HUDEP-2 (cell line): ENCODE measurements at regions not wholly inside any gene's neighbourhood (a gene's known extent, or its start where the extent isn't known, plus 50 kb on each side); places are given as distances from the start of the nearest gene placed in this dataset.
"Not testable (repeated sequence)": the region's sequence is repeated elsewhere in the genome, so short reads cannot be mapped to it uniquely, and the experiment has no call there.

Experiments used
- DNase-seq, 76 experiments: peaks; one replicate each; lab custom pipeline; 2025; ENCODE audit not compliant: unreplicated experiment in 76 of 76; lab: John Stamatoyannopoulos, UW

GRCh38 chr2:75932996-75933395 is 222.3 kb upstream of the GCFC2 start:
- no peak for DNase-seq

- DNase-seq = no peak
These were observed 217.4 kb upstream of the GCFC2 start for GRCh38 chr2:75928093-75928492.

- no peak for DNase-seq
These were observed 214.8 kb upstream of the GCFC2 start for GRCh38 chr2:75925331-75926024.

- DNase-seq = no peak
These were observed 211.5 kb upstream of the GCFC2 start for GRCh38 chr2:75922191-75922590.

GRCh38 chr2:75920859-75921551 is 210.3 kb upstream of the GCFC2 start:
- no peak for DNase-seq

GRCh38 chr2:75915851-75916634 is 205.3 kb upstream of the GCFC2 start:
- no peak for DNase-seq

GRCh38 chr2:75896779-75897366 is 186.2 kb upstream of the GCFC2 start:
- peak in 15 of 76 experiments; percentile 0 to 35 (median 9) for DNase-seq

GRCh38 chr2:75894170-75894569 is 183.5 kb upstream of the GCFC2 start:
- DNase-seq = peak in 2 of 76 experiments; percentile 5

GRCh38 chr2:75892490-75892889 is 181.8 kb upstream of the GCFC2 start:
- no peak for DNase-seq

- DNase-seq = no peak
These were observed 171.8 kb upstream of the GCFC2 start for GRCh38 chr2:75882530-75882929.

- not testable (repeated sequence) for DNase-seq
These were observed 164.9 kb upstream of the GCFC2 start for GRCh38 chr2:75875606-75876005.

GRCh38 chr2:75871762-75872614 is 161.3 kb upstream of the GCFC2 start:
- DNase-seq = not testable (repeated sequence)

GRCh38 chr2:75870651-75871137 is 160.0 kb upstream of the GCFC2 start:
- no peak for DNase-seq

- DNase-seq = no peak
These were observed 159.4 kb upstream of the GCFC2 start for GRCh38 chr2:75870133-75870532.

- no peak for DNase-seq
These were observed 155.0 kb upstream of the GCFC2 start for GRCh38 chr2:75865702-75866101.

GRCh38 chr2:75865083-75865482 is 154.4 kb upstream of the GCFC2 start:
- no peak for DNase-seq

GRCh38 chr2:75862547-75862946 is 151.8 kb upstream of the GCFC2 start:
- DNase-seq = no peak

- DNase-seq = no peak
These were observed 142.7 kb upstream of the GCFC2 start for GRCh38 chr2:75853436-75853835.

GRCh38 chr2:75852639-75853038 is 141.9 kb upstream of the GCFC2 start:
- DNase-seq = no peak

- DNase-seq = no peak
These were observed 136.0 kb upstream of the GCFC2 start for GRCh38 chr2:75846683-75847190.
